Middle frontal gyrus (tissue), 1 donor: ENCODE measurements at regions not wholly inside any gene's neighbourhood (a gene's known extent, or its start where the extent isn't known, plus 50 kb on each side); places are given as distances from the start of the nearest gene placed in this dataset.
"Not testable (repeated sequence)": the region's sequence is repeated elsewhere in the genome, so short reads cannot be mapped to it uniquely, and the experiment has no call there.

Experiments
- DNase-seq: peaks from one replicate; pipeline ENCODE4 v3.0.0-alpha.2; 2015; ENCODE audit warnings: low spot score; ENCODE audit errors: extremely low spot score

GRCh38 chr7:142636751-142637150 is 112.5 kb upstream of the PRSS1 start:
- no peak for DNase-seq

- DNase-seq, result not testable (repeated sequence)
Measured at GRCh38 chr7:142636107-142636506, 113.2 kb upstream of the PRSS1 start.

GRCh38 chr7:142632271-142633134 is 116.8 kb upstream of the PRSS1 start:
- peak; percentile 72 for DNase-seq

GRCh38 chr7:142629588-142630260 is 119.5 kb upstream of the PRSS1 start:
- no peak for DNase-seq

- DNase-seq, result no peak
Measured at GRCh38 chr7:142628945-142629344, 120.3 kb upstream of the PRSS1 start.

- DNase-seq, result not testable (repeated sequence)
Measured at GRCh38 chr7:142627223-142627622, 122.0 kb upstream of the PRSS1 start.

GRCh38 chr7:142626420-142627035 is 122.7 kb upstream of the PRSS1 start:
- no peak for DNase-seq

- not testable (repeated sequence) for DNase-seq
Measured at GRCh38 chr7:142625216-142625615, 124.1 kb upstream of the PRSS1 start.

GRCh38 chr7:142620402-142620801 is 128.9 kb upstream of the PRSS1 start:
- DNase-seq, result no peak

- no peak for DNase-seq
Measured at GRCh38 chr7:142618655-142619351, 130.5 kb upstream of the PRSS1 start.

GRCh38 chr7:142616842-142617241 is 132.4 kb upstream of the PRSS1 start:
- DNase-seq, result no peak

GRCh38 chr7:142616121-142616643 is 133.1 kb upstream of the PRSS1 start:
- DNase-seq, result no peak

- DNase-seq, result no peak
Measured at GRCh38 chr7:142615508-142615907, 133.8 kb upstream of the PRSS1 start.

GRCh38 chr7:142614116-142614515 is 135.2 kb upstream of the PRSS1 start:
- DNase-seq, result no peak

- DNase-seq, result no peak
Measured at GRCh38 chr7:142612237-142612881, 136.9 kb upstream of the PRSS1 start.

- DNase-seq, result no peak
Measured at GRCh38 chr7:142611566-142612236, 137.6 kb upstream of the PRSS1 start.

GRCh38 chr7:142608630-142609428 is 140.4 kb upstream of the PRSS1 start:
- no peak for DNase-seq

- no peak for DNase-seq
Measured at GRCh38 chr7:142607351-142607750, 141.9 kb upstream of the PRSS1 start.

GRCh38 chr7:142606081-142606480 is 143.2 kb upstream of the PRSS1 start:
- no peak for DNase-seq
